ENCODE measurements at regions not wholly inside any gene's neighbourhood (a gene's known extent, or its start where the extent isn't known, plus 50 kb on each side); places are given as distances from the start of the nearest gene placed in this dataset.

DNA sequence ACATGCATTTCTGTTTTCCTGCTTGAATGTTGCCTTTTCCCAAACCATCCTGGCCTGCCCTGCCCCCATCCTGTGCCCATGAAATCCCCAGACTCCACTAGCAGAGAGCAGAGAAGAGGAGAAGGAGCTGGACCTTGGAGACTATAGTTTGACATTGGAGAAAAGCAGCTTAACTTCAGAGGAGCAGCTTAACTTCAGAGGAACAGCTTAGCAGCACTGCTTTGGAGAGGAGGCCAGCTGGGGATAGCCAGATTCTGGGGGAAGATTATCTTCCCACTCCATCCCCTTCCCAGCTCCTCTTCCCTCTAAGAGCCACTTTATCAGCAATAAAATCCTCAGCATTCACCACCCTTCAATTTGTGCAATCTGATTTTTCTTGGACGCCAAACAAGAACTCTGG lies 443.0 kb downstream of the PCDH10 start:
- DNase-seq (ENCODE audit: low spot score): no peak
- ChIA-PET POLR2A (ENCODE audit: low non-redundant PET) (no interaction called here), CTCF (no interaction called here)
- TF ChIP-seq, protein P1, sequence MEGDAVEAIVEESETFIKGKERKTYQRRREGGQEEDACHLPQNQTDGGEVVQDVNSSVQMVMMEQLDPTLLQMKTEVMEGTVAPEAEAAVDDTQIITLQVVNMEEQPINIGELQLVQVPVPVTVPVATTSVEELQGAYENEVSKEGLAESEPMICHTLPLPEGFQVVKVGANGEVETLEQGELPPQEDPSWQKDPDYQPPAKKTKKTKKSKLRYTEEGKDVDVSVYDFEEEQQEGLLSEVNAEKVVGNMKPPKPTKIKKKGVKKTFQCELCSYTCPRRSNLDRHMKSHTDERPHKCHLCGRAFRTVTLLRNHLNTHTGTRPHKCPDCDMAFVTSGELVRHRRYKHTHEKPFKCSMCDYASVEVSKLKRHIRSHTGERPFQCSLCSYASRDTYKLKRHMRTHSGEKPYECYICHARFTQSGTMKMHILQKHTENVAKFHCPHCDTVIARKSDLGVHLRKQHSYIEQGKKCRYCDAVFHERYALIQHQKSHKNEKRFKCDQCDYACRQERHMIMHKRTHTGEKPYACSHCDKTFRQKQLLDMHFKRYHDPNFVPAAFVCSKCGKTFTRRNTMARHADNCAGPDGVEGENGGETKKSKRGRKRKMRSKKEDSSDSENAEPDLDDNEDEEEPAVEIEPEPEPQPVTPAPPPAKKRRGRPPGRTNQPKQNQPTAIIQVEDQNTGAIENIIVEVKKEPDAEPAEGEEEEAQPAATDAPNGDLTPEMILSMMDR (conservative IDR thresholded peaks at IDR 0.05; ENCODE audit: low read depth, low read length): no peak
- no peak for TF ChIP-seq EZH2 (IDR thresholded peaks at IDR 0.05; ENCODE audit: borderline replicate concordance, low read depth, low read length, poor library complexity, severe bottlenecking)
- no TSS peak for BruUV-seq (replicated peaks)
- H3K27me3 ChIP-seq (replicated peaks; ENCODE audit: insufficient read depth, low read depth, low read length, poor library complexity): no peaks in the 10 kb centered on the region
- no peak overlapping the region for H3K4me3 ChIP-seq (ENCODE audit: low read depth, low read length, poor library complexity, severe bottlenecking)
- no peaks in the 10 kb centered on the region for H3K9me3 ChIP-seq (ENCODE audit: low read depth, low read length, poor library complexity, severe bottlenecking)
- intact Hi-C loops (cut with micrococcal nuclease; ENCODE audit: unreplicated experiment): no loop called here
- H3K27ac ChIP-seq (ENCODE audit: low read depth, low read length, poor library complexity, severe bottlenecking): no peak overlapping the region
- peaks cover 8% of the 10 kb centered on the region for H3K4me1 ChIP-seq (ENCODE audit: insufficient read depth, low read length, poor library complexity, severe bottlenecking)
- no peaks in the 10 kb centered on the region for H3K36me3 ChIP-seq (ENCODE audit: insufficient read depth, low read length, poor library complexity, severe bottlenecking)

DNA sequence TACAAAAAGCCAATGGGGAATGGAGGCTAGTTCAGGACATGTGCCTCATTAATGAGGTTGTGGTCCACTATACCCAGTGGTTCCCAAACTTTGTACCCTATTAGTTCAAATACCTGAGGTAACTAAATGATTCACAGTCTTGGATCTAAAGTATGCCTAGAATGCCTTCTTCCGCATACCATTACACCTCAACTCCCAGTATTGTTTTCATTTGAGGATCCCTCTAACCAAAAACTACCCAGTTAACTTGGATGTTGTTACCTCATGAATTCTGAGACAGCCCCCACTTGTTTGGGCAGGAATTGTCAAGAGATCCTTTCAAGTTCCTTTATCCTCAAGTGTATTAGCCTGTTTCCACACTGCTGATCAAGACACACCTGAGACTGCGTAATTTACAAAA lies 439.2 kb downstream of the PCDH10 start:
- ChIA-PET CTCF (no interaction called here), POLR2A (ENCODE audit: low non-redundant PET) (no interaction called here)
- H3K27ac ChIP-seq (ENCODE audit: low read depth, low read length, poor library complexity, severe bottlenecking): no peak overlapping the region
- H3K9me3 ChIP-seq (ENCODE audit: low read depth, low read length, poor library complexity, severe bottlenecking): no peaks in the 10 kb centered on the region
- no peak for TF ChIP-seq EZH2 (IDR thresholded peaks at IDR 0.05; ENCODE audit: borderline replicate concordance, low read depth, low read length, poor library complexity, severe bottlenecking)
- TF ChIP-seq, protein P1 (conservative IDR thresholded peaks at IDR 0.05; ENCODE audit: low read depth, low read length): no peak
- no TSS peak for BruUV-seq (replicated peaks)
- no peaks in the 10 kb centered on the region for H3K27me3 ChIP-seq (replicated peaks; ENCODE audit: insufficient read depth, low read depth, low read length, poor library complexity)
- intact Hi-C loops (cut with micrococcal nuclease; ENCODE audit: unreplicated experiment): no loop called here
- H3K4me1 ChIP-seq (ENCODE audit: insufficient read depth, low read length, poor library complexity, severe bottlenecking): no peaks in the 10 kb centered on the region
- H3K36me3 ChIP-seq (ENCODE audit: insufficient read depth, low read length, poor library complexity, severe bottlenecking): no peaks in the 10 kb centered on the region
- no peak for DNase-seq (ENCODE audit: low spot score)
- no peak overlapping the region for H3K4me3 ChIP-seq (ENCODE audit: low read depth, low read length, poor library complexity, severe bottlenecking)

GRCh38 chr4:133585323-133585722 lies 436.2 kb downstream of the PCDH10 start:
- no TSS peak for BruUV-seq (replicated peaks)
- Histone ChIP-seq H3K27ac (ENCODE audit: low read depth, low read length, poor library complexity, severe bottlenecking) (no peak overlapping the region), H3K4me1 (ENCODE audit: insufficient read depth, low read length, poor library complexity, severe bottlenecking) (no peaks in the 10 kb centered on the region), H3K4me3 (ENCODE audit: low read depth, low read length, poor library complexity, severe bottlenecking) (no peak overlapping the region), H3K27me3 (replicated peaks; ENCODE audit: insufficient read depth, low read depth, low read length, poor library complexity) (no peaks in the 10 kb centered on the region), H3K9me3 (ENCODE audit: low read depth, low read length, poor library complexity, severe bottlenecking) (no peaks in the 10 kb centered on the region), H3K36me3 (ENCODE audit: insufficient read depth, low read length, poor library complexity, severe bottlenecking) (no peaks in the 10 kb centered on the region)
- ChIA-PET POLR2A (ENCODE audit: low non-redundant PET) (no interaction called here), CTCF (no interaction called here)
- TF ChIP-seq, protein P1 (conservative IDR thresholded peaks at IDR 0.05; ENCODE audit: low read depth, low read length): no peak
- TF ChIP-seq EZH2 (IDR thresholded peaks at IDR 0.05; ENCODE audit: borderline replicate concordance, low read depth, low read length, poor library complexity, severe bottlenecking): no peak
- intact Hi-C loops (cut with micrococcal nuclease; ENCODE audit: unreplicated experiment): no loop called here
- no peak for DNase-seq (ENCODE audit: low spot score)
